Testis (tissue), 2 donors: ENCODE measurements at regions not wholly inside any gene's neighbourhood (a gene's known extent, or its start where the extent isn't known, plus 50 kb on each side); places are given as distances from the start of the nearest gene placed in this dataset.

Source experiments
- POLR2A ChIP-seq: fragments of 450-650 bp; IDR thresholded peaks from one replicate; pipeline ENCODE4 v1.6.1; 2017; ENCODE audit warnings: antibody characterized with exemption, mild to moderate bottlenecking, moderate library complexity
- TF ChIP-seq, protein P1 (sequence below), 3 experiments: fragments of 450-650 bp in 2 of 3; fragments of 200-600 bp in 1 of 3; sonication (generic) in 1 of 3; IDR thresholded peaks; one replicate each; pipeline ENCODE4 v1.5.1; 2016 to 2019; ENCODE audit warnings: antibody characterized with exemption in 3 of 3, mild to moderate bottlenecking in 2 of 3, moderate library complexity in 1 of 3

DNA sequence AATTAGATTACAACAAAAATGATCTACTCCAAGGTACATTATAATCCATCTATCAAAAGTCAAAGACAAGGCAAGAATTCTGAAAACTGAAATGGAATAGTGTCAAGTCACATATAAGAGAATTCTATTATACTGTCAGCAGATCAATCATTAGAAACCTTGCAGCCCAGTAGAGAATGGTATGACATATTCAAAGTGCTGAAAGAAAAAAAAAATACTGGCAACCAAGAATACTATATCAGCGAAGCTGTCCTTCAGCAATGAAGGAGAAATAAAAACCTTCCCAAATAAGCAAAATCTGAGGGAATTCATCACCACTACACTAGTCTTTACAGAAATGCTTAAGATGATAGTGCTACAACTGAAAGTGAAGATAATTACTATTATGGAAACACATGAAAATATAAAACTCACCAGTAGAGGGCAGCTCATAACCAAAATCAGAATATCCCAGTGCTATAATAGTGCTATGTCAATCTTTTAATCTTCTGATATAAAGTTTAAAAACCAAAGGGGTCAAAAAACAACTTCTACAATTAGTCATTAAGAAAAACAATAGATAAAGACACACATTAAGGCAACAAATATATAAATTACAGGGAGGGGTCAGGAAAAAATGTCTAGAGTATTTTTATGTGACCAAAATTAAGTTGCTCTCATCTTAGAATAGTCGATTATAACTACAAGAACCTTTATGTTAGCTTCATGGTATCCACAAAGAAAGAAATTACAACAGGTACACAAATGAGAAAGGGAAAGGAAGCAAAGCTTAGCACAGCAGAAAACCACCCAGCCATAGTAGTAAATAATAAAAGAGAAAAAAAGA lies 190.7 kb upstream of the CNTN6 start:
- TF ChIP-seq, protein P1, sequence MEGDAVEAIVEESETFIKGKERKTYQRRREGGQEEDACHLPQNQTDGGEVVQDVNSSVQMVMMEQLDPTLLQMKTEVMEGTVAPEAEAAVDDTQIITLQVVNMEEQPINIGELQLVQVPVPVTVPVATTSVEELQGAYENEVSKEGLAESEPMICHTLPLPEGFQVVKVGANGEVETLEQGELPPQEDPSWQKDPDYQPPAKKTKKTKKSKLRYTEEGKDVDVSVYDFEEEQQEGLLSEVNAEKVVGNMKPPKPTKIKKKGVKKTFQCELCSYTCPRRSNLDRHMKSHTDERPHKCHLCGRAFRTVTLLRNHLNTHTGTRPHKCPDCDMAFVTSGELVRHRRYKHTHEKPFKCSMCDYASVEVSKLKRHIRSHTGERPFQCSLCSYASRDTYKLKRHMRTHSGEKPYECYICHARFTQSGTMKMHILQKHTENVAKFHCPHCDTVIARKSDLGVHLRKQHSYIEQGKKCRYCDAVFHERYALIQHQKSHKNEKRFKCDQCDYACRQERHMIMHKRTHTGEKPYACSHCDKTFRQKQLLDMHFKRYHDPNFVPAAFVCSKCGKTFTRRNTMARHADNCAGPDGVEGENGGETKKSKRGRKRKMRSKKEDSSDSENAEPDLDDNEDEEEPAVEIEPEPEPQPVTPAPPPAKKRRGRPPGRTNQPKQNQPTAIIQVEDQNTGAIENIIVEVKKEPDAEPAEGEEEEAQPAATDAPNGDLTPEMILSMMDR (IDR thresholded peaks at IDR 0.05): peak in 1 of 3 experiments; percentile 46
- no peak for TF ChIP-seq POLR2A
